ENCODE measurements at regions not wholly inside any gene's neighbourhood (a gene's known extent, or its start where the extent isn't known, plus 50 kb on each side); places are given as distances from the start of the nearest gene placed in this dataset.

- TF ChIP-seq ZNF670 (tag by site-specific recombination; IDR thresholded peaks at IDR 0.05; ENCODE audit: low read depth) (no peak), ZNF549 (tag by site-specific recombination; IDR thresholded peaks at IDR 0.05) (no peak), ZNF121 (tag by site-specific recombination; IDR thresholded peaks at IDR 0.05) (no peak), CTCF (tag by site-specific recombination; IDR thresholded peaks at IDR 0.05) (no peak), ZIC2 (tag by site-specific recombination; IDR thresholded peaks at IDR 0.05) (no peak), ZNF174 (tag by site-specific recombination; IDR thresholded peaks at IDR 0.05) (no peak), ZSCAN4 (tag by site-specific recombination; IDR thresholded peaks at IDR 0.05) (no peak), PRDM2 (tag by site-specific recombination; IDR thresholded peaks at IDR 0.05; ENCODE audit: borderline replicate concordance) (no peak), ZNF335 (tag by site-specific recombination; conservative IDR thresholded peaks at IDR 0.05) (no peak), ZNF398 (tag by site-specific recombination; IDR thresholded peaks at IDR 0.05) (no peak), ZNF791 (tag by site-specific recombination; IDR thresholded peaks at IDR 0.05) (no peak)
These were observed 223.8 kb upstream of the S1PR3 start for GRCh38 chr9:88767504-88767790.
